H1 (cell line): ENCODE measurements at regions not wholly inside any gene's neighbourhood (a gene's known extent, or its start where the extent isn't known, plus 50 kb on each side); places are given as distances from the start of the nearest gene placed in this dataset.

Experiments used
- CTCF ChIA-PET: fragments of 300-600 bp; sonication (Branson Sonifier 250); formaldehyde crosslinking; loops from one replicate; lab custom pipeline; 2021; ENCODE audit not compliant: partially characterized antibody; lab: Charles Lee
- POLR2A ChIA-PET: fragments of 300-600 bp; sonication (Branson Sonifier 250); formaldehyde crosslinking; loops from one replicate; lab custom pipeline; 2021; ENCODE audit warnings: inconsistent platforms; ENCODE audit not compliant: partially characterized antibody; lab: Charles Lee
- DNase-seq, 2 experiments: peaks; one replicate each; pipeline versions ENCODE4 v3.0.0 to v3.0.0-alpha.2; 2010 to 2022; ENCODE audit warnings: low spot score in 2 of 2, low read depth in 1 of 2, mixed read lengths in 1 of 2
- FAIRE-seq: peaks from 2 replicates; lab custom pipeline; 2011; peaks lifted over from hg19 to GRCh38; lab: Jason Lieb, UNC
- H2AFZ ChIP-seq: 2 replicates; pipeline ENCODE4 v1.8.1; 2012; ENCODE audit warnings: low read length, inconsistent platforms
- H2AK5ac ChIP-seq: 2 replicates; pipeline ENCODE4 v1.6.1; 2013; ENCODE audit warnings: low read depth, low read length
- H2BK120ac ChIP-seq: replicated peaks from 2 replicates; pipeline ENCODE3; 2013; ENCODE audit warnings: low read depth, low read length, inconsistent platforms
- H2BK12ac ChIP-seq: 2 replicates; pipeline ENCODE4 v1.6.1; 2013; ENCODE audit warnings: low read depth, low read length
- H2BK15ac ChIP-seq: 2 replicates; pipeline ENCODE4 v1.6.1; 2013; ENCODE audit warnings: low read length
- H2BK20ac ChIP-seq: 2 replicates; pipeline ENCODE4 v1.6.1; 2013; ENCODE audit warnings: low read length
- H2BK5ac ChIP-seq: 2 replicates; pipeline ENCODE4 v1.6.1; 2013; ENCODE audit warnings: low read depth, low read length
- H3K14ac ChIP-seq: 2 replicates; pipeline ENCODE4 v1.6.1; 2013; ENCODE audit warnings: inconsistent platforms; ENCODE audit not compliant: insufficient read length
- H3K18ac ChIP-seq: 2 replicates; pipeline ENCODE4 v1.6.1; 2013; ENCODE audit warnings: low read length; ENCODE audit errors: extremely low read depth
- H3K23ac ChIP-seq: 2 replicates; pipeline ENCODE4 v1.6.1; 2013; ENCODE audit warnings: inconsistent platforms; ENCODE audit not compliant: insufficient read length
- H3K23me2 ChIP-seq: 2 replicates; pipeline ENCODE4 v1.6.1; 2013; ENCODE audit warnings: low read depth, low read length
- H3K27ac ChIP-seq: 2 replicates; pipeline ENCODE4 v1.6.1; 2011; ENCODE audit warnings: low read depth, low read length, inconsistent platforms
- H3K27me3 ChIP-seq, 4 experiments: replicated peaks in 1 of 4; 1 replicate in 1 of 4; 2 replicates in 3 of 4; pipeline versions ENCODE4 v1.6.1 to v1.8.1; 2011 to 2013; ENCODE audit warnings: low read length in 3 of 4, mild to moderate bottlenecking in 3 of 4, inconsistent platforms in 2 of 4, mixed read lengths in 2 of 4, moderate library complexity in 1 of 4; ENCODE audit not compliant: control insufficient read depth in 3 of 4, insufficient read depth in 3 of 4; ENCODE audit errors: extremely low read depth in 1 of 4
- H3K36me3 ChIP-seq, 4 experiments: 2 replicates each; pipeline versions ENCODE4 v1.6.1 to v1.8.1; 2011 to 2013; ENCODE audit warnings: mild to moderate bottlenecking in 4 of 4, low read length in 3 of 4, moderate library complexity in 2 of 4, control low read depth in 1 of 4, inconsistent platforms in 1 of 4; ENCODE audit not compliant: insufficient read depth in 4 of 4, control insufficient read depth in 2 of 4
- H3K4ac ChIP-seq: replicated peaks from 2 replicates; pipeline ENCODE3; 2013; ENCODE audit warnings: low read length, low read depth, mixed read lengths, inconsistent platforms; ENCODE audit not compliant: insufficient read length
- H3K4me1 ChIP-seq, 4 experiments: replicated peaks in 1 of 4; 1 replicate in 1 of 4; 2 replicates in 3 of 4; pipeline versions ENCODE4 v1.6.1 to v1.8.1; 2011 to 2013; ENCODE audit warnings: low read length in 3 of 4, inconsistent platforms in 2 of 4, mixed read lengths in 1 of 4; ENCODE audit not compliant: insufficient read depth in 4 of 4, control insufficient read depth in 3 of 4
- H3K4me2 ChIP-seq, 2 experiments: 2 replicates each; pipeline versions ENCODE4 v1.6.1 to v1.8.1; 2011 to 2013; ENCODE audit warnings: low read depth in 2 of 2, low read length in 2 of 2, control low read depth in 1 of 2, inconsistent platforms in 1 of 2, mild to moderate bottlenecking in 1 of 2; ENCODE audit not compliant: insufficient read depth in 1 of 2
- H3K4me3 ChIP-seq, 4 experiments: fragments of 200-600, 300-600 bp in 1 of 4; sonication (generic), shearing (Covaris generic), sonication (Bioruptor Twin) in 1 of 4; 2 replicates each; pipeline versions ENCODE4 v1.5.1 to v1.8.1; 2011 to 2016; ENCODE audit warnings: low read length in 4 of 4, low read depth in 3 of 4, control low read depth in 2 of 4, inconsistent platforms in 2 of 4, mild to moderate bottlenecking in 2 of 4, mixed read lengths in 1 of 4, moderate library complexity in 1 of 4; ENCODE audit not compliant: insufficient read depth in 2 of 4; ENCODE audit errors: extremely low read depth in 1 of 4
- H3K56ac ChIP-seq: replicated peaks from 2 replicates; pipeline ENCODE3; 2013; ENCODE audit warnings: low read depth, mild to moderate bottlenecking, mixed read lengths, low read length, inconsistent platforms; ENCODE audit not compliant: insufficient read length
- H3K79me1 ChIP-seq: 2 replicates; pipeline ENCODE4 v1.6.1; 2013; ENCODE audit warnings: low read depth, low read length, control low read depth
- H3K79me2 ChIP-seq, 2 experiments: 2 replicates each; pipeline versions ENCODE4 v1.6.1 to v1.8.1; 2012 to 2013; ENCODE audit warnings: low read length in 2 of 2, mild to moderate bottlenecking in 2 of 2, inconsistent platforms in 1 of 2; ENCODE audit not compliant: insufficient read depth in 2 of 2, control insufficient read depth in 1 of 2
- H3K9ac ChIP-seq, 4 experiments: replicated peaks in 1 of 4; 1 replicate in 1 of 4; 2 replicates in 3 of 4; pipeline versions ENCODE4 v1.6.1 to v1.8.1; 2011 to 2013; ENCODE audit warnings: low read depth in 3 of 4, low read length in 3 of 4, control low read depth in 2 of 4, mild to moderate bottlenecking in 2 of 4, moderate library complexity in 2 of 4, inconsistent platforms in 1 of 4; ENCODE audit errors: extremely low read depth in 1 of 4
- H3K9me3 ChIP-seq, 2 experiments: 2 replicates each; pipeline versions ENCODE4 v1.6.1 to v1.8.1; 2012 to 2013; ENCODE audit warnings: mild to moderate bottlenecking in 2 of 2, moderate library complexity in 2 of 2, control low read depth in 1 of 2, inconsistent platforms in 1 of 2, low read depth in 1 of 2, low read length in 1 of 2, mixed read lengths in 1 of 2; ENCODE audit not compliant: insufficient read depth in 2 of 2
- H4K20me1 ChIP-seq, 2 experiments: replicated peaks in 1 of 2; 2 replicates each; pipeline versions ENCODE3 to v1.8.1; 2011 to 2013; ENCODE audit warnings: inconsistent platforms in 2 of 2, low read length in 2 of 2, mild to moderate bottlenecking in 1 of 2; ENCODE audit not compliant: insufficient read depth in 2 of 2, control insufficient read depth in 1 of 2
- H4K5ac ChIP-seq: 2 replicates; pipeline ENCODE4 v1.6.1; 2013; ENCODE audit warnings: low read length, low read depth, mixed read lengths, inconsistent platforms; ENCODE audit not compliant: insufficient read length
- H4K8ac ChIP-seq: 2 replicates; pipeline ENCODE4 v1.8.0; 2013; ENCODE audit warnings: mild to moderate bottlenecking, moderate library complexity, low read length, inconsistent platforms; ENCODE audit not compliant: insufficient read depth; ENCODE audit errors: extremely low read depth
- H4K91ac ChIP-seq: replicated peaks from 2 replicates; pipeline ENCODE3; 2013; ENCODE audit warnings: low read length, mixed read lengths, inconsistent platforms; ENCODE audit not compliant: insufficient read length
- ASH2L ChIP-seq: fragments of 200-600, 300-600 bp; sonication (generic); IDR thresholded peaks from one replicate; pipeline ENCODE4 v1.7.1; 2017; ENCODE audit warnings: low read length
- CHD1 ChIP-seq: IDR thresholded peaks from 2 replicates; pipeline ENCODE4 v1.6.1; 2012; ENCODE audit warnings: low read depth, low read length, improper control_type of control experiment
- EGR1 ChIP-seq: IDR thresholded peaks from 2 replicates; pipeline ENCODE4 v1.6.1; 2011; ENCODE audit warnings: low read depth, low read length, borderline replicate concordance
- EP300 ChIP-seq, 2 experiments: IDR thresholded peaks; 1 replicate in 1 of 2; 2 replicates in 1 of 2; pipeline ENCODE4 v1.6.1; 2011 to 2012; ENCODE audit warnings: low read depth in 2 of 2, low read length in 2 of 2, mild to moderate bottlenecking in 2 of 2, borderline replicate concordance in 1 of 2, inconsistent platforms in 1 of 2, moderate library complexity in 1 of 2
- EZH2 ChIP-seq: fragments of 200-600 bp; sonication (generic); IDR thresholded peaks from 2 replicates; pipeline ENCODE4 v1.7.1; 2012; ENCODE audit warnings: low read depth, mild to moderate bottlenecking, moderate library complexity, low read length, inconsistent platforms; ENCODE audit not compliant: severe bottlenecking
- GABPA ChIP-seq: IDR thresholded peaks from 2 replicates; pipeline ENCODE4 v1.6.1; 2011; ENCODE audit warnings: mild to moderate bottlenecking, low read length, moderate library complexity, borderline replicate concordance; ENCODE audit not compliant: insufficient read depth
- POLR2A ChIP-seq, 2 experiments: IDR thresholded peaks; 1 replicate in 1 of 2; 2 replicates in 1 of 2; pipeline ENCODE4 v1.6.1; 2011; ENCODE audit warnings: low read depth in 2 of 2, low read length in 2 of 2, mild to moderate bottlenecking in 2 of 2; ENCODE audit errors: control extremely low read depth in 1 of 2
- SAP30 ChIP-seq: fragments of 300-600 bp; sonication (generic); IDR thresholded peaks from 2 replicates; pipeline ENCODE4 v1.7.1; 2012; ENCODE audit warnings: low read length, moderate library complexity, mild to moderate bottlenecking, inconsistent platforms; ENCODE audit not compliant: insufficient read depth, insufficient replicate concordance
- SP1 ChIP-seq: IDR thresholded peaks from 2 replicates; pipeline ENCODE4 v1.6.1; 2011; ENCODE audit warnings: low read depth, low read length
- SUZ12 ChIP-seq: fragments of 200-600 bp; sonication (generic); IDR thresholded peaks from 2 replicates; pipeline ENCODE4 v1.6.1; 2012; ENCODE audit warnings: mild to moderate bottlenecking, inconsistent platforms, low read length, moderate library complexity, mixed read lengths
- TCF12 ChIP-seq: IDR thresholded peaks from 2 replicates; pipeline ENCODE4 v1.6.1; 2011; ENCODE audit warnings: low read depth, mild to moderate bottlenecking, low read length
- YY1 ChIP-seq: IDR thresholded peaks from 2 replicates; pipeline ENCODE4 v1.6.1; 2011; ENCODE audit warnings: low read depth, mild to moderate bottlenecking, low read length
- WGBS, 2 experiments: shearing (Covaris generic) in 1 of 2; methylation state at CpG; one replicate each; pipeline versions ENCODE4 v1.1.6 to v1.1.7; 2013 to 2015; ENCODE audit warnings: low lambda C conversion rate in 2 of 2, mixed read lengths in 2 of 2, inconsistent platforms in 1 of 2, low coverage in 1 of 2, missing lambda C conversion rate in 1 of 2; ENCODE audit not compliant: insufficient replicate concordance in 2 of 2, insufficient coverage in 1 of 2, insufficient read length in 1 of 2; ENCODE audit errors: extremely low coverage in 1 of 2, missing lambda C conversion rate in 1 of 2; 5-methylcytosine and 5-hydroxymethylcytosine counted together
- TF ChIP-seq, protein P1 (sequence below): IDR thresholded peaks from 2 replicates; pipeline ENCODE4 v1.6.1; 2012; ENCODE audit warnings: inconsistent platforms

DNA sequence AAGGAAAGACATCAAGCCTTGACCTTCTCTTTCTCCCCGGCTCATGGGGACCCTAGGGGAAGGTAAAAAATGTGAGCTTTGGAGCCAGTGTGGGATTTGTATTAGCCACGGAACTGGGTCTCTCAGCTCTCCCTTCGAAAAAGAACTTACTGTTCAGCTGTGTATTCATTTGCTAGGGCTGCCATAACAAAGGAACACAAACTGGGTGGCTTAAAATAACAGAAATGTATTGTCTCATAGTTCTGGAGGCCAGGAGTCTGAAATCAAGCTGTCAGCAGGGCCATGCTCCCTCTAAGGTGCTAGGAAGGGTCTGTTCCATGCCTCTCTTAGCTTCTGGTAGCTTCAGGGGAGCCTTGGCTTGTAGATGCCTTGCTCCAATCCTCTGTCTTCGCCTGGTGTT lies 83.5 kb upstream of the SLC2A1 start:
- POLR2A ChIA-PET: interaction anchor here (1.1 to 1.6 kb wide), 3 partner anchors 15 to 118 kb away, joined by 3 to 5 read pairs (median 3); no protein-coding TSS in a partner anchor
- Histone ChIP-seq H3K27ac (no peak overlapping the region), H3K4me3 (no peak overlapping the region), H4K91ac (no peak overlapping the region), H4K5ac (no peak overlapping the region), H3K14ac (no peak overlapping the region), H3K4ac (no peak overlapping the region), H3K9me3 (no peaks in the 10 kb centered on the region), H2BK15ac (no peak overlapping the region; the same call in 1 of the 2 replicates), H2BK20ac (no peak overlapping the region; the same call in 1 of the 2 replicates), H4K20me1 (no peaks in the 10 kb centered on the region), H3K4me1 (peaks cover 0 to 4% (median 1%) of the 10 kb centered on the region in 4 experiments; a peak in 2 of 7 replicates), H3K23me2 (no peaks in the 10 kb centered on the region), H3K79me2 (no peaks in the 10 kb centered on the region), H3K27me3 (no peaks in the 10 kb centered on the region), H2BK120ac (no peak overlapping the region), H4K8ac (no peak overlapping the region; the same call in 1 of the 2 replicates), H3K9ac (no peak overlapping the region), H3K4me2 (no peak overlapping the region), H3K23ac (no peak overlapping the region), H2AK5ac (no peak overlapping the region; the same call in 1 of the 2 replicates), H3K79me1 (no peaks in the 10 kb centered on the region), H3K18ac (no peak overlapping the region), H2BK5ac (no peak overlapping the region), H3K36me3 (no peaks in the 10 kb centered on the region), H2AFZ (no peak overlapping the region), H2BK12ac (no peak overlapping the region), H3K56ac (no peak overlapping the region)
- FAIRE-seq (no peak), DNase-seq (no peak)
- CTCF ChIA-PET: interaction anchor here (1.0 to 1.6 kb wide), 4 partner anchors 31 to 129 kb away, joined by 3 to 9 read pairs (median 6); no protein-coding TSS in a partner anchor
- WGBS, 2 experiments: 93% methylated on average over 4 of the region's 4 CpGs; no CpG with 5 or more reads in 1 of the 2 experiments
- TF ChIP-seq EP300 (IDR thresholded peaks at IDR 0.05; ENCODE audit: borderline replicate concordance in 1 of 2, low read depth in 2 of 2, low read length in 2 of 2): no peak
- TF ChIP-seq, protein P1, sequence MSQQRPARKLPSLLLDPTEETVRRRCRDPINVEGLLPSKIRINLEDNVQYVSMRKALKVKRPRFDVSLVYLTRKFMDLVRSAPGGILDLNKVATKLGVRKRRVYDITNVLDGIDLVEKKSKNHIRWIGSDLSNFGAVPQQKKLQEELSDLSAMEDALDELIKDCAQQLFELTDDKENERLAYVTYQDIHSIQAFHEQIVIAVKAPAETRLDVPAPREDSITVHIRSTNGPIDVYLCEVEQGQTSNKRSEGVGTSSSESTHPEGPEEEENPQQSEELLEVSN: no peak
- no peak for TF ChIP-seq SUZ12
- TF ChIP-seq POLR2A (IDR thresholded peaks at IDR 0.05; ENCODE audit: control extremely low read depth in 1 of 2, low read depth in 2 of 2, low read length in 2 of 2): no peak
- no peak for TF ChIP-seq EGR1
- TF ChIP-seq CHD1: no peak
- no peak for TF ChIP-seq ASH2L
- TF ChIP-seq GABPA: no peak
- no peak for TF ChIP-seq SAP30
- TF ChIP-seq YY1: no peak
- TF ChIP-seq SP1: no peak
- no peak for TF ChIP-seq EZH2
- TF ChIP-seq TCF12: no peak
